NCI-H460 (cell line): ENCODE measurements at regions not wholly inside any gene's neighbourhood (a gene's known extent, or its start where the extent isn't known, plus 50 kb on each side); places are given as distances from the start of the nearest gene placed in this dataset.

Source experiments
- DNase-seq: peaks from one replicate; pipeline ENCODE4 v3.0.0-alpha.2; 2016; ENCODE audit warnings: low read depth; ENCODE audit errors: extremely low read depth

DNA sequence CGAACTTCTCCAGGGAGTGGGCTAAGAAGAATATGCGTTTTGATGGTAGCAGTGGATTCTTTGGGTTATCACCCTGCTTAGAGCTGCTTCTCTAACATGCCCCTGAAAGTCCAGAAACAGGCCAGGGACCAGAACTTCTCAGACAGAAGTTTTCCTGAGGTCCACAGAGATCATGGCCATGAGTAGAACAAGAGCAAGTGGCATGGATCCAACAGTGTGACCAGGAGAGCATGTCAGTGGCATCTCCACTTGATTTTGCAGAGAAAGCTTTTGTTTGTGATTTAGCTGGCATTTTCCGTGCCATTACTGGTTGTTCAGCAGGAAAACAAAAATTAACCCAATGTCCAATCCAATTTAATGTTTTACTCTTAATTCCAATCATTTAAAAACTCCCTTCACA, 298.5 kb upstream of the CD180 start:
- no peak for DNase-seq

DNA sequence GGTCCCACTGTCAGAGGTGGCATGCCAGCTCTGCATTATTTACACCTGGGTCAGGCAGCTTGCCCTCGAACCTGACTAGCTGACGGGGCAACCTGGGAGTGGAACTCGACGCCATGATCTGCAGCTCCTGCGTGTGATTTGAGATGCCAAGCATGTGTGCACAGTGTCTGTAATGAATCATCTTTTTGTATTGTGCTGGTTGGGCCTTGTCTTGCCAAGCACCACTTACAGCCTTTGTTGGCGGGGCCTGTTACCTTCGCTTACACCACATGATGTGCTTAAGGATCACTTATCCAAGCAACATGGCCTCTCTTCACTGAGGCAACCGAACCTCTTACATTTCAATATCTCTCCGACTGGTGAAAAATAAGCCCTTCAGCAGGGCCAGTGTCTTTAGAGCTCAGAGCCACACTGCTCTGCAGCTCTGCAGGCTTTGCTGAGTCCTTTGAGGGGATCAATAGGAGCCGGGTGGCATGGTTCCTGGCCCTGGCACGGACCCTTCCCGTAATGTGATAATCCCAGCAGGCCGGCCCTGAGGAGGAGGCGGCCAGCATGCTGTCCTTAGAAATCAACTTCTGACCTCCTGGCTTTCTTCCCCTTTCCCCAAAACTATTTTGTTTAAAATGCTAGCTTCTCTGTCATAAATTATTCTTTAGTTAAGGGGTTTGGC, 297.7 kb upstream of the CD180 start:
- no peak for DNase-seq

DNA sequence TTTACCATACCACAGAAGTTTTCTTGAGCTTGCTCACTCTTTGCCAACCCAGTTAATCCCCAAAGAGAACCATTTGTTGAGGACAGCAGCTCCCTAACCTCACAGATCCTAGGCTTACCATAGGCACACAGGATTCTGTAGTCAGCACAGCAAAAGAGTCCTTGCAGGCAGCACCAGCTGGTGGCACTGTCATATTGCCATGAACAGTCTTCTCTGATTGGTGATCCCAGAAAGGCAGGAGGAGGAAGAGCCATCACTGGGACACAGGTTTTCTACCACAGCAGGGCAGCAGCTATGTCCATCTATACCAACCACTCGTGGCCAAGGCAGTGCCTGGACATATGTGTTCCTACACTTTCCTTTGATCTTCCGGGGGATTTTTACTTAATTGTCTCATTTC, 297.1 kb upstream of the CD180 start:
- peak; percentile 6 for DNase-seq

DNA sequence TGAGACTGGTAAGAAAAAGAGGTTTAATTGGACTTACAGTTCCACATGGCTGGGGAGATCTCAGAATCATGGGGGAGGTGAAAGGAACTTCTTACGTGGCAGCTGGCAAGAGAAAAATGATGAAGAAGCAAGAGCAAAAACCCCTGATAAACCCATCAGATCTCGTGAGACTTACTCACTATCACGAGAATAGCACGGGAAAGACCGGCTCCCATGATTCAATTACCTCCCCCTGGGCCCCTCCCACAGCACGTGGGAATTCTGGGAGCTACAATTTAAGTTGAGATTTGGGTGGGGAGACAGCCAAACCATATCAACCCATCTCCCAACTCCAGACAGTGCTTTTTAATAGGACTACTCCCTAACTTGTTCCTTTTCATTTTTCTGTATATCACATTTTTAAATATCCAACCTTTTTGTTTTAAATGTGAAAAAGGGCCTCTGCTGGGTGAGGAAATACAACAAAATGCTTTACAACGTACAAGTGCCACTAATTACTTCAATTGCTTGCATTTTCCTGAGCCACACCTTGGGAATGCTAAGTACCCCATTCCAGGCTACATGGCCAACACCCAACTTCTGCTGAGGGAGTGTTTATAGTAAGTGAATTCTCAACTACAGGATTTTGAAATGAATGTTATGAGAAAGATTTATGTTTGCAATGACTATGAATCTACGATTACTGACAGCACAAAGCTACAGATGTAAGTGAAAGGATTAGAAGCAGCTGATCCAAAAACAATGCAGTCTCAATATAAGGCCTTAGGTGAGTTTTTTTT, 294.1 kb upstream of the CD180 start:
- DNase-seq = no peak

DNA sequence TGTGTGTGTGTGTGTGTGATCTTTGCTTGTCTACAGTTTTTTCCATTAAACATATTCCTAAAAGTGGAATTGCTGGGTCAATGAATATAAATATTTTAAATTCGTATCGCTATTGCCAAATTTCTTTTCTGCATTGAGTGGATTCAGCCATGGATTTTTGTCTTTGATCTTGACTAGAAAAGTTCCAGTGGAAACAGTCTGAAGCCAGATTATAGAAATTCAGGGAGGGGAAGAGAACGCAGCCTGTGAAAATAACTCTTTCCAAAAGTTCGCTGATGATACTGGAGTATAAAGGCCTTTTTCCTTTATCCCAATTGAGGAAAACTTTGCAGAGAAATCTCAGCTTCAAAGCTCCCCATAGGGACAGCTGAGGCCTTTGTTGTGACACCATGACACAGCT, 292.3 kb upstream of the CD180 start:
- no peak for DNase-seq

DNA sequence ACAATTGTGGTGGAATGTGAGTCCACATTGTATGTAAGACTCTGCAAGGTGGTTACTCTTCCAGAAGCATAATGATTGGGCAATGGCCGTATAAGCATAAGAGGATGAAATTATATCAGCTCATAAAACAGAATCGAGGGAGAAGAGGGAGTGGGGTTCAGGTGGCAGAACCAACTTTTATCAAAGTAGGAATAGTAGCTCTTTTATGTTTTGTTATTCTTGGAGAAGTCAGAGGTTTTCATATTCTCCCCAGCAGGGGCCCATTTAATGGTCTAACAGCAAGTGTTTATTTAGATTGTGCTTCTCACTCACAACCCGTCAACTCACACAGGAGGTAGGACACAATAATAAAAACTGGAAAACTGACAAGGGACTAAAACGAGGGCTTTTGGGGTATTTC, 291.3 kb upstream of the CD180 start:
- no peak for DNase-seq

DNA sequence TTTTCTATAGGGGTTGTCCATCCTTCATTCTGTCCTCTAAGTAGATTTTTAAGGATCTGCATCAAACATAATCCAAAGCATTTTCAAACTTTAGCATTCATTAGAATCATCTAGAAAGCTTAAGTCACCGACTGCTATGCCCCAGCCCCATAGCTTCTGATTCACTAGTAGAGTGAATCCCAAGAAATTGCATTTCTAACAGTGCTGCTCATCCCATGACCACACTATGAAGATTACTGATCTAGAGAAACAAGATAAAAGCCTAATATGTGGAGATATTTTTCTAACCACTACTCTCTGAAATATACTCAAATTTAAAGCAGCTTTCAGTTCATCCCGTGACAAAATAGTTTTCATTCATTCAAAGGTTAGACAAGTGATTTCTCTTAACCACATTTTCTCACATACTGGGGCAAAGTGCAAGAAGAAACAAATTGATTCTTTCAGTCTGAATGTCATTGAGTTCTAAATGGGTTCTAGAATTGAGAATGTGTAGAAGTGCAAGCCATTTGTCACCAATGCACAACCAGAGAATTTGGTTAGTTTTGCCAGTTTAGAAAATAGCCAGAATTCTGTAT, 286.9 kb upstream of the CD180 start:
- DNase-seq = no peak

DNA sequence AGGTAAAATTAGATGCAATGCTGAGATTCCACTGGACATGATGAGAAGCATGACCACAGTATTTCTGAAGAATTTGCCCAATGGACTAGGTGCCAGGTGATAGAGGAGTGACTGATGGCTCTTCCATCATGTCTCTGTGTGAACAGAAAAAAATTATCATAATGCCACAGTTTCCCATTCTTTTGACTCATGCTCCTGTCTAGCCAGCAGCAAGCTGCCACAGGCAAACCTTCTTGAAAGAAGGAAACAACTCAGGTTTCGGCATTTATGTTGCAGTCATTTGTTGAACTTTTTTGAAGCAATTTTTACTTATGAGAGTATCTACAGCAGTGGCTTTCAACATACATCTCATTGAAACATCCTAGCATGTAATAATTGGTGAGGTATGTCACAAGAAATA, 284.8 kb upstream of the CD180 start:
- no peak for DNase-seq

DNA sequence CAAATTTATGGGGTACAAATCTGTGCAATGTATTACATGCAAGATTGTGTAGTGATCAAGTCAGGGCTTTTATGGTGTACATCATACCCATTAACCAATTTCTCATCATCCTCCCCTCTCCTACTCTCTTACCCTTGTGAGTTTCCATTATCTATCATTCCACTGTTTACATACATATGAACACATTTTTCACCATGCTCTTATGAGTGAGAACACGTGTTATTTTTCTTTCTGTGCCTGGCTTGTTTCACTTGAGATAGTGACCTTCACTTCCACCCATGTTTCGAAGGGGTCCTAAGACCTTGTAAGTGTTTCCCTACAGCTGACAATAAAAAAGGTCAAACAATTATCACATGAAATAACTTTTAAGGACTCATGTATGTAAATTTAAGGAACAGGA, 281.7 kb upstream of the CD180 start:
- DNase-seq = no peak

DNA sequence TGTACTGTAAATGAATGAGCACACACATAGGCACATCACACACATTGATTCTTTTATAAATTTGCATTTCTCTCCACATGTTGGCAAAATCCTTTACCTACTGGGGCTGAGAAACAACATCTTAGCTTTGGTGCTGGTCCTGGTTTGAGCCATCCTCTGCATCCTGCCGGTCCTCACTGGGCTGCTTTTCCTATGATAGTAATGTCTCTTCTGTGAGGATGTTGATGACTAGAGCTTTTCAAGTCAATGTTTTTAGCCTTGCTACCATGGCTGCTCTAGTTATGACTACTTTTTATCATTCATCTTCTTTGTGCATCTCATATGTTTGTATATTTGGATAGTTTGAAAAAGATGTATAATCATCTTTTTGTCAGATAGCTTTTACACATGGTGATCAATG, 280.4 kb upstream of the CD180 start:
- DNase-seq = no peak

DNA sequence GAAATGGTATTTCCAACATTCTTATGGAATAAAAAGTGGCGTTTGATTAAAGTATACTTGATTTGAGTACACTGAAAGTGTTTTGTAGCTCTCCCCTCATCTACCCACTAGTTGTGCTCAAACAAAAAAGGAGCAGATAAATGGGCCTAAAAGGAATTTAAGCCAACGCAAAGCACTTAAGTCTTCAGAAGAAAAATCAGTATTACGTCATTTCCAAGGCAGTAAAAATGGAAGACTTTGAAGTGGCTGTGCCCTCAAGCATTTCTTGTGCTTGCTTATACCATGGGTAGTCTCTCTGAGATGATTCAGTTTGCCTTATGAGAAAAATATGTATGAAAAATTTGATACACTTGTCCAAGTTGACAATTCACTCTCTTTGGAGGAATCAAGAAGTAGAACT, 279.9 kb upstream of the CD180 start:
- DNase-seq = no peak

DNA sequence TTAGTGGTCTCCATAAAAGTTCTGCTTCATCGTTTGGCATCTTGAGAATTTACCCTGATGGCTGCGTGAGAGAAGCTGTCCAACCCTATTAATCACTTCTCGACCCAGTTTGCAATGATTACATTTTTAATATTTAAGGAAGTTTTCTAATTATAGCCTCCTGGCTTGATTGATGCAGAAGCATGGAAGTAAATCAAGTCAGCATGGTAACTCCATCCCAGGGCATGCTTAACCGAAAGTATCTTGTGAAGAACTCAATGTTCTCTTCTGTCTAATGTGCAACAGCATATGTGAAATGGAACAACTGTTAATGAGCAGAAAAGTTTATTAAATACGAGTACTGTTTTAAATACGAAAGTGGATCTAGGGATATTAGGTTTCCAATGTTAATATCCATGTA, 278.9 kb upstream of the CD180 start:
- no peak for DNase-seq

DNA sequence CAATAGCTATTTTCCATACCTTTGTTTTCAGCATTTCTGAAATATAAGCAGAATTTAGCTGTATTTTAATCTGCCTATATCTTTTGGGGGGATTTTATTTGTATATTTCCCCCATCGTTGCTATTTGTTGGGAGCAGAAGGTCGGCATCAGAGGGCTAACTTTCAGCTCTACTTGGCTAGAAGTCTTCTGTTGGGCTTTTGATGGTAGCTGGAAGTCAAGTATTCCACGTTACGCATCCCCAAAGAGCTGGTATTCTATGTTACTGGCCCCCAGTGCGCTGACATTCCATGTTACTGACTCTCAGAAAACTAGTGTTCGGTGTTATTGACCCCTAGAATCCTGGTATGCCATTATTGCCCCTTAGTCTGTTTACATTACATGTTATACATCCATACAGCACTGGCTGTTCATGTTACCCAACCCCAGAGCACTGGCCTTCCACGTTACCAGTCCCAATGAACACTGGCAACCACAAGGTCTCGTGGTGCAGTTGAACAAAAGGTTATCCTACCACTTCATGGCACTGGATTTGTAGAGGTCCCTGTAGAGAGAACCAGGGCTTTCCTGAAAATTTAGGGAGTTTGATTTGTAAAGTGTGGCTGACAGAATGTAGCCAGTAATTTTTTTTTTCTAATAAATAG, 278.1 kb upstream of the CD180 start:
- no peak for DNase-seq

DNA sequence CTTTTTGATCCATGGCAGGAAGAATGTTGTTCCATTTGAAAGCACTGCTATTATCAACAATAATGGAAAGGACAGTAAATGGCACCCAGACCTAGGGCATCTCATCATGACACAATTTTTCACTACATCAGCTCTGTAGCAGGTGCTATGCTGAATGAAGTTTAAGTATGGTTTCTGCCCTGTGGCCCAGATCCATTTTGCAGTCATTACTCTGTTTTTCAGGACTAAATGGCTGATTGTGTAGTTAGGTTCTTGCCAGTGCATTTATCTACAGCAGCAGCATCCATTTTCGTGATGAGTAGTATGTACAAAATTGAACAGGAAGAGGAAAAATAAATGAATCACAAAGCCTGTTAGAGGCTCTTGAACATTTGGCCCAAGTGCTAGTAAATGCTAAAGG, 270.5 kb upstream of the CD180 start:
- no peak for DNase-seq

DNA sequence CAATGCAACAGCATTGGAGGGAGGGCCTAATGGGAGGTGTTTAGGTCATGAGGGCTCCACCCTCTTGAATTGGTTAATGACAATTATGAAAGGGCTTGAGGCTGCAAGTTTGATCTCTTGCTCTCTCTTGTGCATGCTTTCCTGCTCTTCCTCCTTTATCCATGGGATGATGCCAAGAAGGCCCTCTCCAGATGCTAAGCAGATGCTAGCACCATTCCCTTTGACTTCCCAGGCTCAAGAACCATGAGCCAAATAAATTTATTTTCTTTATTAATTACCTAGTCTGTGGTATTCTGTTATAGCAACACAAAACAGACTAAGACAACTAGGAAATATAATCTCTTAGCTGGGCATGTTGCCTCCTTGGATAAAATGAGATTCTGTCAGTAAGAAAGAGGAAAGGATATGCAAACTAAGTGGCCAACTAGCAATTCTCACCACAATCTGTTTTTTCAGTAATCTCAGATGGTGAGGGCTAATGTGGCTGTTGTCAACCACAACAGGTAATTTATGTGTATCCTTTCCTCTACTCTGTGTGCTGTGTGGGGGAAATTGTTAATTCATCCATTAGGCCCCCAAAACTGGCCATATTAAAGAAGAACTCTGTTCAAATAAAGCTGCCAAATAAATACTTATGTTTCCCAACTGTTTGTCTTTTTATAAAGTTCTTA, 269.1 kb upstream of the CD180 start:
- DNase-seq = no peak

DNA sequence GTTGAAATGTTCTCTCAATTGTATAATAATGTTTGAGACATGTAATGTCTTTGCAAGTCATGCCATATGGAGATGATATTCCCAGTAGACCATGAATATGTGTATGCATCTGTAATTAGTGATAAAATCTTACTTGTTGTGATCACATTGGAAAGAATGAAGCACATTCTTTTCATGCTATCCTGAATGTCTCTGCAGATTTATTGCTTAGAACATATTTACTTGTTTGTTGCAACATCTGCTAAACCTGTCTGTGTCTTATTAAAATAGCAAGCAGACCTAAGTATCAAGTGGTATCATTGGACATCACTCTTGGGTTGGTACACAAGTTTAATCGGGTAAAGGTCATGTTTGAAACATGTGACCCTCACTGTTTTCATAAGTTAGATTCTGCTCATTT, 265.5 kb upstream of the CD180 start:
- DNase-seq = no peak

DNA sequence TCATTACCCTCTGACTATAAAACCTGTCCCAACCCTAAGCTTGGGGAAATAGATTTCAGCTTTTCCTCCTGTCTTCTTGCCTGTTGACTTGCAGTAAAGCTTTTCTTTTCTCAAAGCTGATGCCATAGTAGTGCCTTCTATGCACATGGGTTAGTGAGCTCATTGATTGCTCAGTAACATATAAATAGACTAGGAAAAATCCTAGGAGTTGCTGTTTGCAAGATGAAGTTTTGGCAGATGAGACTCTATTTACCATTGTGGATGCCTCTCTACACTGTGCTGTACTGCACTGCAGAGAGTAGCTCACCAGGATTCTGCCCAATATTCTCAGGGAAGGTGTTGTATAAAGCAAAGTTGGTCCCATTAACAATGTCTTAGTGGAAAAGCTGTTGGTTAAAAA, 262.7 kb upstream of the CD180 start:
- no peak for DNase-seq

DNA sequence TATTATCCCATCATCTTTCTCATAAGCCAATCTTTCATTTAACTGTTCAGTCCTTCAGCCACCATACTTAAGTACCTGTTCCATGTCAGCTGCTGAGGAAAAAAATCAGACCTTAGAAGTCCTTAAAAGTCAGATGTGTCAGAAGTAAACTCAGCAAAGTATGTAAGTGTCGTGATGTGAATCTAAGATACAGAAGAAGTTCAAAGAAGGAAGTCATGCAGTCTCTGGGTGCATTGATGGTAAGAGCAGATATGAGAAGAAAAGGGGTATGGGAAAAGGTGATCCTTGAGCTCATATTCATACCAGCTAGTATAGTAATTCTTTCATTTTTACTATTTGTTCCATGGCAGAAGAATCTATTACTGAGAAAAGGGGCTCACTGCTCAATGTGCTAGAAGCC, 259.4 kb upstream of the CD180 start:
- DNase-seq = no peak

DNA sequence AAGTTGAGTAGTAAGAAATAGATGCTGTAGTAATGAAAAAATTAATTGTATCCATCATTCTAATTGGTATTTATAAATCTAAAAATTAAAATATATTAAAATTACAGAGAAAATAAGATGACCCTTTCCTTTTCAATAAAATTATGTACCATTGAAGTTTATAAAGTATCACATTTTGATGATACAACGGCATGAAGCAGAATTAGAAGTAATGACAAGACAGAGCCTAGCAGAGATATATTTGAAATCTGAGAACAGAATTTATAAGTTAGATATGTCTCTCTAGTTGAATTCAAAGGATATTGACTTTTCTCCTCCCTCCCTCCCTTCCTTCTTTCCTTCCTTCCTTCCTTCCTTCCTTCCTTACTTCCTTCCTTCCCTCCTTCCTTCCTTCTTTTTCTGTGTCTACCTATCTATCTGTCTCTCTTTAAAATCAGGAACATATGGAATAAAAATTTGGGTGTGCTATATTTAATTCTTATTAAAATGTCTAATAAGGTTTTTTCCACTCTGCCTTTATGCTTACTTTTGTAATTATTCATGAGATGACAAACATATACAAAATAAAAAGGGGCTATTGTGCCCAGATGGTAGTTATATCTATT, 258.5 kb upstream of the CD180 start:
- DNase-seq = no peak

DNA sequence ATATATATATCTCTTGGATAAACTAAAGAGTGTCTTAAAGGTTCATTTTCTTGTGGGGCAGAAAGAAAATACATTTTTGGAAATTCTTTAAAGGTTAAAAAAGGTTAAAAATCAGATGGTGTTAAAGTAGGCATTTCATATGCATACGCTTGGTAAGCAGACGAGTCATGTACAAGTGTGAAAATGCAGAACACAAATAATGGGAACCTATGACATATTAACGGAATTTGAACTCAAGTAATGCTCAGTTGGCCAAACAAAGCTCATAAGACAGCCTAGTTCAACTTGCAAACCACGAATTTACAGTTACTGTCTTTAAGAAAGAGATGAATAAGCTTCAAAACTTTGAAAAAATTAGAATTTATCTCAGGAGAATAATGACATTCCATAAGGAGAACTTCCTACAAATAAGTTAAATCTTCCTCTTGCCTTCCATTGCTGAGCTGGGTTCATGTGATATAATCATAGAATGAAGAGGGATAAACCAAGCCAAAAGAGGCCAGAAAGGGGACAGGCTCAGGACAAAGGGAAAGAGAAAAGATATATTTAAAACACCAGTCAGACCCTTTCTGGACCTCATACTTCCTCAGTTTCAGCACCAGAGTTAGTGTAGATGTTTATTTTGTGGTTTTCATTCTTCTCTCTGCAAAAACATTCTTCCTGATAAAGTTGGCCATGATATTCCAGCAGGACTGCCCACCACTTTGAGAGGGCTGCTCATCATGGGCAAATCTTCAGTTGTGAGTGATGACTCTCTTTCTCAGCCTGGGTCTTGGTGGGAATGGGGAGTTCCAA, 256.7 kb upstream of the CD180 start:
- DNase-seq = no peak
